ENCODE measurements at regions not wholly inside any gene's neighbourhood (a gene's known extent, or its start where the extent isn't known, plus 50 kb on each side); places are given as distances from the start of the nearest gene placed in this dataset.

GRCh38 chr10:124286621-124287020 is 132.1 kb downstream of the OAT start:
- no peak for DNase-seq

- no peak for DNase-seq
These were observed 132.9 kb downstream of the OAT start for GRCh38 chr10:124285587-124286527.

- DNase-seq: no peak
These were observed 134.8 kb downstream of the OAT start for GRCh38 chr10:124283949-124284250.

- no peak for DNase-seq
These were observed 135.3 kb downstream of the OAT start for GRCh38 chr10:124283215-124283948.

- no peak for DNase-seq
These were observed 136.4 kb downstream of the OAT start for GRCh38 chr10:124282326-124282725.

- DNase-seq: no peak
These were observed 137.1 kb downstream of the OAT start for GRCh38 chr10:124281666-124282065.

- no peak for DNase-seq
These were observed 137.8 kb downstream of the OAT start for GRCh38 chr10:124280916-124281315.

GRCh38 chr10:124279882-124280281 is 138.8 kb downstream of the OAT start:
- DNase-seq: no peak

- DNase-seq: no peak
These were observed 139.4 kb downstream of the OAT start for GRCh38 chr10:124279298-124279697.

- no peak for DNase-seq
These were observed 140.4 kb downstream of the OAT start for GRCh38 chr10:124278356-124278755.

GRCh38 chr10:124273141-124273540 is 145.6 kb downstream of the OAT start:
- DNase-seq: no peak

GRCh38 chr10:124271676-124272075 is 147.0 kb downstream of the OAT start:
- DNase-seq: no peak

GRCh38 chr10:124270530-124271327 is 148.0 kb downstream of the OAT start:
- no peak for DNase-seq

- no peak for DNase-seq
These were observed 149.7 kb downstream of the OAT start for GRCh38 chr10:124268976-124269375.

- DNase-seq: no peak
These were observed 150.7 kb downstream of the OAT start for GRCh38 chr10:124267911-124268549.

GRCh38 chr10:124267231-124267885 is 151.4 kb downstream of the OAT start:
- peak; percentile 87 for DNase-seq

GRCh38 chr10:124266468-124267230 is 152.1 kb downstream of the OAT start:
- no peak for DNase-seq

- DNase-seq: no peak
These were observed 152.8 kb downstream of the OAT start for GRCh38 chr10:124265776-124266467.

GRCh38 chr10:124265391-124265745 is 153.4 kb downstream of the OAT start:
- no peak for DNase-seq

- DNase-seq: no peak
These were observed 153.9 kb downstream of the OAT start for GRCh38 chr10:124264711-124265390.

All from tongue (tissue), 1 donor.